ENCODE measurements at regions not wholly inside any gene's neighbourhood (a gene's known extent, or its start where the extent isn't known, plus 50 kb on each side); places are given as distances from the start of the nearest gene placed in this dataset.
A peak's percentile ranks its signal among the peaks of the same experiment; 100 is the strongest.
"Not testable (repeated sequence)": the region's sequence is repeated elsewhere in the genome, so short reads cannot be mapped to it uniquely, and the experiment has no call there.

DNA sequence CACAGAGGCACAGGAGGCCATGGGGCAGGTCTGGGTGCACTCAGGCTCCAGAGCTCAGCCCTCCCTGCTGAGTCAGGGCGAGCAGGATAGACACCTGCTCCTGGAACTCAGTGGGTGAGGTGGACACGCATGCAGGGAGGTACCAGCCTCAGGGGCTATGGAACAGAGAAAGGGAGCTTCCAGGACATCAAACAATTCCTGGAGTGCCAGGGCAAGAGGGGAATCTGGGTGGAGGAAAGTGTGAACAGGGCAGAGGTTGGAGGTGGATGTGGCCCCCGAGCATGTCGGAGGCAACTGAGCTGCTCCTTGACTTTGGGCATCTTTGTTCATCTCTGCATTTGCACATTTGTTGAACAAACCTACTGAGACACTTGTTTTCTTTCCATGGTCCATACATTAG, 2881.5 kb downstream of the RPIA start:
- H3K4me1 ChIP-seq (replicated peaks in 1 of 2); DNase-seq; H3K27ac ChIP-seq; intact Hi-C loops (cut with DNase I); H3K27me3 ChIP-seq; H3K4me3 ChIP-seq; H3K9me3 ChIP-seq (replicated peaks in 1 of 3); H3K36me3 ChIP-seq (replicated peaks in 1 of 2): not testable (repeated sequence)
- WGBS, 4 donors = 74 to 83% (median 76%) methylated on average over 4 of the region's 4 CpGs

DNA sequence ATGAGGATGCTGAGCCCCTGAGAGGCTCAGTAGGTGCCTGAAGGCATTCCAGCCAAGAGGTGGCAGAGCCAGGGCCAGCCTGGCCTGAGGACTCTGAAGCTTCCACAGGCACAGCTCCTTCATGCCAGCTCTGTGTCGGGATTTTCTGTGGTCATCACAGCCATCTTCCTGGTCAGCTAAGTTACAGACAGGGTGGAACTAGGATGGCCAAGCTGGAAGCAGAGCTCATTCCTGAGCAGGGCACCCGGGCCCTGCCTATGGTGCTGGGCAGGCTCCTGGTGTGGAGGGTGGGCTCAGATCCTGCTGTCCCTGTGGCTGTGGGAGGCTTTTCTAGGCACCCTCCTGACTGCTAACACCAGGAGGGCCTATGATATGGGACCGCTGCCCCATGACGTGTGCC, 2882.3 kb downstream of the RPIA start:
- not testable (repeated sequence) for H3K27me3 ChIP-seq, DNase-seq

DNA sequence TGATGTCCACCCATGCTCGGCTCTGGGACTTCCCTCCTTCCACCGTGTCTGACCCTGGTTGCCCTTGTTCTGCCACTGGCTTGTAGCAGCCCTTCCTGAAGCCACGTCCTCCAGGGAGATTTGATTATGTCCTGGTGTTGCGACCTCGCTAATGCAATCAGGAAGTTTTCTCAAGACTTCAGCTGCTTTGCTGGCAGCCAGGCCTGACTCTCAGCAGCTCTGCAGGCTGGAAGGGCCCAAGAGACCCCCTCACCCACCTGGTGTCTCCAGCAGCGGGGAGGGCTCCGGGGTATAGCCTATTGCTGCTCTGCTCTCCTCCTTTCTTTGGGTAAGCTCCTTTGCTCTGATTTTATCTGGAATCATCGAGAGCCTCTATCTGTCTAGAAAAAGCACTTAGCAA, 2882.8 kb downstream of the RPIA start:
- intact Hi-C loops (cut with DNase I); H3K4me1 ChIP-seq (replicated peaks in 1 of 2); H3K4me3 ChIP-seq; H3K27ac ChIP-seq; H3K9me3 ChIP-seq (replicated peaks in 1 of 3); H3K36me3 ChIP-seq (replicated peaks in 1 of 2); H3K27me3 ChIP-seq: not testable (repeated sequence)
- peak in 1 of 7 donors; percentile 65 for DNase-seq
- 67 to 85% (median 70%) methylated on average over 4 to 5 of the region's 8 CpGs for WGBS, 4 donors

More for the DNA sequence above, 2882.3 kb downstream of the RPIA start:
- H3K4me1 ChIP-seq (replicated peaks in 1 of 2); H3K36me3 ChIP-seq (replicated peaks in 1 of 2); H3K27ac ChIP-seq; H3K4me3 ChIP-seq; intact Hi-C loops (cut with DNase I); H3K9me3 ChIP-seq (replicated peaks in 1 of 3): not testable (repeated sequence)
- 60 to 85% (median 78%) methylated on average over 1 to 2 of the region's 4 CpGs for WGBS, 4 donors

DNA sequence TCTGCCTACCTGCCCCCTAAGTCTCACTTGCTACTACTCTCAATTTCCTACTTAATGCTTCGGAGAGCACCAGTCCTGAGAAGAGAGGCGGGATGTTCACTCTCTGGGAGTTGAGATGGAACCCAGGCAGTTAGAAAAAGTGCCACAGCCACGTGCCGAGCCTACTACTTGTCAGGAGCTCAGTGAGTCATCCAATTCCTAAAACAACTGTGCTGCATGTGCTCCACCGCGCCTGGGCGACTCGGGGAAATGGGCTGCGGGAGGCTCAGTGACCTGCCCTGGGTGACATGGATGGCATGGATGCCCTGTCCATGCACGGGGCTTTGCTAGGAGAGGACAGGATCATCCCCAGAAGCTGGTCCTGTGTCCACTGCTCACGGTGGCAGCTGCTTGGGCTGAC, 2884.2 kb downstream of the RPIA start:
- H3K4me1 ChIP-seq (replicated peaks in 1 of 2); H3K36me3 ChIP-seq (replicated peaks in 1 of 2); H3K4me3 ChIP-seq; H3K27ac ChIP-seq; DNase-seq; H3K27me3 ChIP-seq; intact Hi-C loops (cut with DNase I); H3K9me3 ChIP-seq (replicated peaks in 1 of 3): not testable (repeated sequence)
- 63 to 79% (median 75%) methylated on average over 9 to 11 of the region's 11 CpGs for WGBS, 4 donors

DNA sequence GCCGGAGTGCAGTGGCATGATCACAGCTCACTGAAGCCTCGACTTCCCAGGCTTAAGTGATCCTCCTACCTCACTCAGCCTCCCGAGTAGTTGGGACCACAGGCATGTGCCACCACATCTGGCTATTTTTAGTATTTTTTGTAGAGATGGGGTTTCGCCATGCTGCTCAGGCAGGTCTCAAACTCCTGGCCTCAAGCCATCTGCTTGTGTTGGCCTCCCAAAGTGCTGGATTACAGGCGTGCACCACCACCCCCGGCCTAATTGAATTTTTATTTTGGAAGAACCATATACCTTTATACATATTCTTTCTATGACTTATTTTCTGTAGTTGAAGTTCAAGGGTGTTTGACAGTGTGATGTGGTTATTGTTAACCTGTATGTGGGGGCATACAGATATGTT, 2885.9 kb downstream of the RPIA start:
- H3K9me3 ChIP-seq (replicated peaks in 1 of 3); H3K4me3 ChIP-seq; intact Hi-C loops (cut with DNase I); DNase-seq; H3K27ac ChIP-seq; H3K27me3 ChIP-seq; H3K4me1 ChIP-seq (replicated peaks in 1 of 2); H3K36me3 ChIP-seq (replicated peaks in 1 of 2): not testable (repeated sequence)
- WGBS, 4 donors = 67 to 86% (median 75%) methylated on average over 6 of the region's 6 CpGs

- H3K4me1 ChIP-seq (replicated peaks in 1 of 2); intact Hi-C loops (cut with DNase I); DNase-seq; H3K9me3 ChIP-seq (replicated peaks in 1 of 3); H3K27me3 ChIP-seq; H3K36me3 ChIP-seq (replicated peaks in 1 of 2); H3K27ac ChIP-seq; H3K4me3 ChIP-seq: not testable (repeated sequence)
- 54 to 70% (median 63%) methylated on average over 3 of the region's 3 CpGs for WGBS, 4 donors
Observed at GRCh38 chr2:91578678-91579077, 2887.2 kb downstream of the RPIA start.

GRCh38 chr2:91579555-91579954, 2888.1 kb downstream of the RPIA start:
- intact Hi-C loops (cut with DNase I); H3K36me3 ChIP-seq (replicated peaks in 1 of 2); H3K4me3 ChIP-seq; H3K9me3 ChIP-seq (replicated peaks in 1 of 3); DNase-seq; H3K4me1 ChIP-seq (replicated peaks in 1 of 2); H3K27me3 ChIP-seq; H3K27ac ChIP-seq: not testable (repeated sequence)
- 63 to 74% (median 72%) methylated on average over 3 of the region's 3 CpGs for WGBS, 4 donors

GRCh38 chr2:91580043-91580442, 2888.6 kb downstream of the RPIA start:
- 68 to 83% (median 79%) methylated on average over 4 of the region's 4 CpGs for WGBS, 4 donors
- DNase-seq = not testable (repeated sequence)

DNA sequence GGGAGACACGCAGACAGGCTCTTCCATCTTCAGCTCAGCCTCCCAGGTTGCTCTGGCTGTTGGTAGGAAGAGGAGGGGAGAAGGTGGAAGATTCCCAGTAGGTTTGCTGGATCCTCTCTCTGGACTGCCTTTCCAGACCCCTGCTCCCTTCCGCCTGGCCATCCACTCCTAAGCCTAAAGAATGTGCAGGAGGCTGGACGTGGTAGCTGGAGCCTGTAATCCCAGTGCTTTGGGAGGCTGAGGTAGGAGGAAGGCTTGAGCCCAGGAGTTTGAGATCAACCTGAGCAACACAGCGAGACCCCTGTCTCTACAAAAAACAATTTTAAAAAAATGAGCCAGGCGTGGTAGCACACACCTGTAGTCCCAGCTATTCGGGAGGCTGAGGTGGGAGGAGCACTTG, 2895.6 kb downstream of the RPIA start:
- H3K36me3 ChIP-seq (replicated peaks in 1 of 2); H3K4me3 ChIP-seq; H3K27ac ChIP-seq; H3K9me3 ChIP-seq (replicated peaks in 1 of 3); DNase-seq; H3K4me1 ChIP-seq (replicated peaks in 1 of 2); intact Hi-C loops (cut with DNase I): not testable (repeated sequence)
- peaks cover 23% of the 10 kb centered on the region for H3K27me3 ChIP-seq
- WGBS, 4 donors = 71 to 79% (median 75%) methylated on average over 6 of the region's 6 CpGs

More at GRCh38 chr2:91580043-91580442, 2888.6 kb downstream of the RPIA start:
- H3K4me1 ChIP-seq (replicated peaks in 1 of 2); H3K36me3 ChIP-seq (replicated peaks in 1 of 2); H3K27me3 ChIP-seq; H3K9me3 ChIP-seq (replicated peaks in 1 of 3); H3K27ac ChIP-seq; H3K4me3 ChIP-seq; intact Hi-C loops (cut with DNase I): not testable (repeated sequence)

GRCh38 chr2:91587908-91588535, 2896.5 kb downstream of the RPIA start:
- DNase-seq; H3K9me3 ChIP-seq (replicated peaks in 1 of 3); H3K36me3 ChIP-seq (replicated peaks in 1 of 2); H3K27ac ChIP-seq; intact Hi-C loops (cut with DNase I); H3K4me3 ChIP-seq; H3K4me1 ChIP-seq (replicated peaks in 1 of 2): not testable (repeated sequence)
- 85 to 93% (median 90%) methylated on average over 16 to 17 of the region's 17 CpGs for WGBS, 4 donors
- peaks cover 23% of the 10 kb centered on the region for H3K27me3 ChIP-seq

- H3K36me3 ChIP-seq (replicated peaks in 1 of 2); DNase-seq; H3K9me3 ChIP-seq (replicated peaks in 1 of 3); H3K27ac ChIP-seq; H3K4me1 ChIP-seq (replicated peaks in 1 of 2); intact Hi-C loops (cut with DNase I); H3K4me3 ChIP-seq: not testable (repeated sequence)
- 64 to 92% (median 87%) methylated on average over 26 to 36 of the region's 36 CpGs for WGBS, 4 donors
- peaks cover 23% of the 10 kb centered on the region for H3K27me3 ChIP-seq
Observed at GRCh38 chr2:91588782-91589223, 2897.3 kb downstream of the RPIA start.

Measured in adrenal gland (tissue), 9 donors.